CD4-positive, alpha-beta T cell treated with Interleukin-6 for 4 hours (primary cell): ENCODE measurements at regions not wholly inside any gene's neighbourhood (a gene's known extent, or its start where the extent isn't known, plus 50 kb on each side); places are given as distances from the start of the nearest gene placed in this dataset.

ENCODE experiments used
- DNase-seq: peaks from one replicate; pipeline ENCODE4 v3.0.0-alpha.2; 2020; ENCODE audit warnings: mixed read lengths

DNA sequence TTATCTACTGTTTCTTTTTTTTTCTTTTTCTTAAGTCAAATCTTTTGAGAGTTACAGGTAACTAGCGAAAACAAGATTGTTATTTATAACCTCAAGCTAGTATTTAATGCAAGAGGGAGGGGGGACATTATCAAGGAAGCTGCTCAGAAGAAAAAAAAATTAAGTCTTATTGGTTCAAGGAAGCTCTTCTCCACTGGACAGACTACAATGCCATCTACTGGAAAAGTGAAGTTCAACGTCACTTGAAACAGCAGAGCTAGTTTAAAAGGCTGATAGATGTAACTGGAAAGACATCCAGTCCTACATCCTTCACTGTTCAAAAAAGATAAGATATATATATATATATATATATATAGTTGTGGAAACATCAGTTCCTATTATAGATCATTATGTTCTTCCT, 418.0 kb upstream of the PSMD7 start:
- no peak for DNase-seq

DNA sequence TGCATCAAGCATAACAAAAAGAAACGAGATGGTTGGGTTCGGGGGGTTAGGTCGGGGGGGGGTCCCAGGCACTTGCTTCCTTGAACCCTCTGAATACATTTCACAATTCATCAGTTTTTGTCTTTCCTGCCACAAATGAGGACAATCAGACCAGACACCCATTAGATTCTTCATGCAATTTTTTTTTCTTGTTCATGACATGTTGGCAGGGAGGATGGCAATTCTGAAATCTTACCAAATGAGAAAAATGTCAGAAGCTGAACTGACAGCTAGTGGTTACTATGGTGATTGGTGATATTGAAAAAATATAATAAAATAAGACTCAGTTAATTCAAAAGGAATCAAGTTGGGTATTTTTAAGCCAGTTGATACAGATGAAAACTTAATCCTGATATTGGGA, 419.5 kb upstream of the PSMD7 start:
- DNase-seq, result no peak

DNA sequence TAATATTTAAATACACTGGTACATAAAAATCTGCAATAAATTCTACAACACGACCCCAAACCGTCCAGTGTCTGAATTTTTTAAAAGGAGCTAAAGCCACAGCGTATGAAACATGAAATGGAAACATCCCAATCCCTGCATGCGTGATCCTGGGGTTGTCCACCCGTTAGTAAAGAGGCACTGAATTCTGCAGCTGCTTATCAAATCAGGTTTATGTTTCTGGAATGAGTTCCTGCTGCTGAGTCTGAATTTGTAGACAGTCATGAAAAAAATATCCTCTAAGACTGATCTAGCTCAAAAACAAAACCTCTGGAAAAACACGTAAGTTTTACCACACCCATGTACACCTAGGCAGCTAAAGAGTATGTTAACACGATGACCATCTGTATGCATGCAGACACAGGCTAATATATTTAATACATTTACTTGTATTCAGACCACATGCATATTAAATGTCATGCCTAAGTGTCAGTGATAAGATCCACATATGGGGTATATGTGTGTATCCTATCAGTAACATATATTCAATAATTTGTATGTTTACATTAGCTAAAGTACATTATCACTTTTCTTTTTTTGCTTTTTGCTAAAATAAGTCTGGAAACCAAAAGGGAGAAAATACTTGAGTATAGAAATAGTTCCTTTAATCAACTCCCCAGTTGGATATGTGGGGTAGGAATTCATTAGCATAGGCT, 420.5 kb upstream of the PSMD7 start:
- no peak for DNase-seq

DNA sequence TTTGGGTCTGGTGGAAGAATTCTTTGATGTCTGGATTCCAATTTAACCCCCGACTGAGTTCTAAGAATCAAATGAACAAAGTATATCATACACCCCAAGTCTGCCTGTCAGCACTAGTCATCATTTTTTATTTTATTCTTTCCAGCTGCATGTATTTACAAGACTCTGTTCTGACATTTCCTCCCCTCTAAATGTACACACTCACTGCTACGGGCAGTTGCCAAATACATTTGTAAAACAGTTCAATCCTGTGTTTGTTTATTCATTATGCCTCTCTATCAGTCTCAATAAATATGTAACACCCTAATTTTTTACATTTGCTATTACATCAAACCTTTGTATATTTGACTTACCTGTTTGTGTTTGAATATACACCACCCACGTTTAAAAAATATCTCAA, 422.3 kb upstream of the PSMD7 start:
- no peak for DNase-seq

DNA sequence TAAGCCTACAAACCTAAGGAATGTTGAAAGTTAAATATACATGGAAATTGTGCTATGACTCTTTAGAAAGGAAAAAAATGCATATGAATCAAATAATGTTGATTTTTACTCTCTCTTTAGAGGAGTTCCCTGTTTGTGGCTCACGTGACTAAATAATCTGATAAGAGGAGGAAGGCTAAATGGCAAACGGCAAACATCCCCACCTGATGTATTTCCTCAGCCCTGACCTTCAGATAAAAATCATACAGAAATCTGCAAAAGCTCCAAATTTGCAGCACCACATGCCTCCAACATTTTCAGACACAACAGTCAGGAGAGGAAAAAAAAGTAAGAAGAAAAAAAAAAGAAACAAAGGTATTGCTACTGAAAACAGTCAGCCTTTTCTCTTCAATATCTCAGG, 423.0 kb upstream of the PSMD7 start:
- no peak for DNase-seq

DNA sequence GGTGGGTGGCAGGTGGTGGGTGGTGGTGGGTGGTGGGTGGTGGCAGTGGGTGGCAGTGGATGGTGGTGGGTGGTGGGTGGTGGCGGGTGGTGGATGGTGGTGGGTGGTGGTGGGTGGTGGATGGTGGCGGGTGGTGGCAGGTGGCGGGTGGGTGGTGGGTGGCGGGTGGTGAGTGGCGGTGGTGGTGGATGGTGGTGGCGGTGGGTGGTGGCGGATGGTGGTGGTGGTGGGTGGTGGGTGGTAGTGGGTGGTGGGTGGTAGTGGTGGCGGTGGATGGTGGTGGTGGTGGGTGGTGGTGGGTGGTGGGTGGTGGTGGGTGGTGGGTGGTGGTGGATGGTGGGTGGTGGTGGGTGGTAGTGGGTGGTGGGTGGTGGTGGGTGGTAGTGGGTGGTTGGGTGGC, 423.8 kb upstream of the PSMD7 start:
- no peak for DNase-seq

DNA sequence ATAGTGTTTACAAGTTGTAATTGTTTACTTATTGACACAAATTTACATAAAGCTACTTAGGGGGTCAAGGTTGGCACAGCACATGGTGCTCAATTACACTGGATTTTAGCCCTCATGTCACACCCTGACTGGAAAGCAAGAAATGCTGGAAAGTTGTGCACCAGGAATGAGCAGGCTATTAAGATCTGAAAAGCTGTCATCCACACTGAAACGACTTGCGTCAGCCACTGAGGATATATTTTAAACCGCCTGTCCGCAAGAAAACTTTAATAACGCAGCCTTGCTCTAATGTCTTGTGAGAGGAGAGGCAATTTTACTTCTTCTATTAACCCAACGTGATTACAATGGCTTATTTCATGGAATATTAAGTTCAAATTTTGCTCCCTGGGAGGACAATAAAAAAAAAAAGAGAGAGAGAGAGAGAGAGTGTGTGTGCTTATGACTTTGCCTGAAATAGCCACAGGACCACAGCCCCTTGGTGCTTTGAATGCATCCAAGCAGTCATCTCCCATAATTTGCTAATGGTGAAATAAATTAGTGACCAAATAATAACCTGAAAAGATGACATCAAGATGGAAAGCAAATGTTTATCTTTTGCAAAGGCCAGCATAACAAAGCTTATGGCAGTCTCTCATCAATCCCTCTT, 425.4 kb upstream of the PSMD7 start:
- DNase-seq, result no peak

DNA sequence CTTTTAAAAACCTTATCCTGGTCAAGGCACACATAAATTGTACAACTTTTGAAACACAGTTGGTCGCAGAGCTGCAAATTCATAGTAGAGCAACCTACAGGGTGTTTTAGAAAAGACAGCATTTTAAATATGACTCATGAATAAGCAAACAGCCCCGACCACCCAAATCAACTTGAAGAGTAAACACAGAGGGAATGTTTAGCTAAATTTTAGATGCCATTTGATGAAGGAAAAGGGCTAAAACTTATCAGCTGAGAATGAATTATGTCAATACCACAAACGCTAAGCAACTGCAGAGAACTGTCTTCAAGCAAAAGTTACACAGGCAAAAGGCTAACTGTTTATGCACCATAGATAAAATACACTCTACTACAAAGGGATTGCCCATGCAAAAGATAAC, 427.5 kb upstream of the PSMD7 start:
- no peak for DNase-seq

DNA sequence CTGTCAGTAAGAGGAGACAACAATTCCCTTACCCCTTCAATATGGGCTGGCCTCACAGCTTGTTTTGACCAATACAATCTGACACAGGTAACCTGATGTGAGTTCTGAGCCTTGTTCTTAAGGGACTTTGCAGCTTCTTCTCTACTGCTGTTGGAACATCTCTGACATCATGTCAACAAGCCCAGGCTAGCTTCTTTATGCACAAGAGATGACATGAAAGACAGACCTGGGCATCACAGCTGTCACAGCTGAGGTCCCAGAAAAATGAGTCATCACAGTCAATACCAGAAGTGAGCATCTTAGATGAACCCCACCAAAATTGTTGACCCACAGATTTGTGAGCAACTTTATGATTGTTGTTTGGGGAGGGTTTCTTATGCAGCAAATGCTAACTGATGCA, 431.7 kb upstream of the PSMD7 start:
- DNase-seq, result no peak

DNA sequence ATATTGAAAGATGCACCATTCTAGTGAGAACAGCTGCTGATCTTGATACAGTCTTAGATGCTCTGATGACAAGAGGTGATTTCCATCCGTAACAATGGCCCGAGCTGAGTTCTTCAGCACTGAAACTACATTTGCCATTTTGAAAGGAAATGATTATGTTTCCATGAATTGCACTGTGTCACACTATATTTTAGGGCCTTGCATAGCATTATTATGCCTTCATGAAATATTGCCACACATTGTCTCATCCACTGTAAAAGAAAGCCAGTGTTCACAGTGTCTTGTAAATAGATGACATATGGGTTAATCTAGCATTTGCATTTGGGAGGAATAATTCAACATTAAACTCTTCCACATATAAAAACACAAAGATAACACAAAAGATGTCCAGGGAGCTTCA, 438.3 kb upstream of the PSMD7 start:
- DNase-seq, result no peak

DNA sequence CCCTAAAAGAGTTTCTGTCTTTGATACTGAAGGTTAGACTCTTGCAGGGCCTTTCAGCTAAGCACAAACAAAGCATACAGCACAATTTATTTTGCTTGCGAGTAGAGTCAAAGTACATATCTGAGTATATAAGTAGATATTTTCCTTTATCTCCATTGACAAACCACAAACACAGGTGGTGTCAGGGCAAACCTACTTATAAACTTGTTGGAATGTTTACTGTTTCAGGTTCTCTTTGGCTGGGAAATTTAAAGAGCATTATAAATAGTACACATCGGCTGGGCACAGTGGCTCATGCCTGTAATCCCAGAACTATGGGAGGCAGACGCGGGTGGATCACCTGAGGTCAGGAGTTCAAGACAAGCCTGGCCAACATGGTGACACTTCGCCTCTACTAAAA, 442.6 kb upstream of the PSMD7 start:
- DNase-seq, result no peak

DNA sequence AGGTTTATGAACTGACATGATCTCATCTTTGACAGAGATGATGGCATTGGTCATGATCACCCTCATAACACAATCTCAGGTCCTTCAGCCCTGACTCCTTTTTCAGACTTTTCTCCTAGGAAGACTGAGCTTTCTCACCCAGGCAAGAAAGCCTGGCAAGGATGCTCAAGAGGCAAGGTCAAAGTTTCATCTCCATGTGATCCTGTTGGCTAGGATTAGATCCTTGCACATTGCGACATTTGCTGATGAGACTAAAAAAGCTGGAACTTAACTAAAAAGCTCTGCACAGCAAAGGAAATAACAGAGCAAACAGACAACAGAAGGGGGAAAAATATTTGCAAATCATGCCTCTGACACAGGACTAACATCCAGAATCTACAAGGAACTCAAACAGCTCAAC, 444.1 kb upstream of the PSMD7 start:
- no peak for DNase-seq

DNA sequence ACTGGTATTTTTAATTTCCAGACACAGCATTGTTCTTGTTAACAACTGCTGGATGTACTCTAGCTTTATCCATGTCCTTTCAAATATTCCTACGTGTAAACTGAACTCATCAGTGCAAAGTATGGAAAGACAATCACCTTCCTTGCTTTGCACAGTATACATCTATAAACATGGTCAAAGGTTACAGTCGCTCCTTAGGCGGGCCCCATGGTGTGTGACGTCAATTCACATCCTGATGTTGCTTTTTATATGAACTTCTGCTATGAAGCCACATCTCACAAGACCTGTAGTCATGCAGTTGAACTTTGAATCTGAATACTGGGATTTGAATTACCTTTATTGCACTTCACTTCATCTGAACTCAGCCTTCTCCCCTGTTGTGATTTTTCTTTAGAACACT, 447.6 kb upstream of the PSMD7 start:
- no peak for DNase-seq

DNA sequence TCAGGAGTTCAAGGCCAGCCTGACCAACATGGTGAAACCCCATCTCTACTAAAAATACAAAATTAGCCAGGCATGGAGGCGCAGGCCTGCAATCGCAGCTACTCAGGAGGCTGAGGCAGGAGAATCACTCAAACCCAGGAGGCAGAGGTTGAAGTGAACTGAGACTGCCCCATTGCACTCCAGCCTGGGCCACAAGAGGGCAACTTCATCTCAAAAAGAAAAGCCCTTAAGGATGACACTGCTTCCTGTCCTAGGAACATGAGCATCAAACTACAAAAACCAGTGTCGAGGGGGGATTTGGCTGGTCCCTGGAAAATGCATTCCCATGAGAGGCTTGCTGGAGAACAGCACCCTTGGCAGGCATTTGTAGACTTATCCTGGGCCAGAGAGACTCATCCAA, 449.5 kb upstream of the PSMD7 start:
- DNase-seq, result no peak

DNA sequence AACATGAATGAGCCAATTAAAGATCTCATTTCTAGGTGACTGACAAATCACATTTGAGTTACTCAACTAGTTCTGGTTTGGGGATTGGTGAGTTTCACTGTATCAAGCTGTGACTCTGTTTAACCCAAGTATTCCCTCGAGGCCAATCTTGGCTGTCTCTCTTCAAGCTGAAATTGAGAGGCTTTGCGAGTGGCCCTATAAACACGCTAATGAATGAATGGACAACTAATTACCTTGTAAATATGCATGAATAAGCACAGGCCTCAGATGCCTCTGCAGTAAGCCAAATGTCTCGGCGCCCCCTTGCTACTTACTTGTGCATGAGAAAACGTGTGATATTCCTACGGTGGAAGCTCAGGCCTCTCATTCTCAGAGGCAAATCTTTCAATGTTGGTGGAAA, 450.3 kb upstream of the PSMD7 start:
- no peak for DNase-seq

DNA sequence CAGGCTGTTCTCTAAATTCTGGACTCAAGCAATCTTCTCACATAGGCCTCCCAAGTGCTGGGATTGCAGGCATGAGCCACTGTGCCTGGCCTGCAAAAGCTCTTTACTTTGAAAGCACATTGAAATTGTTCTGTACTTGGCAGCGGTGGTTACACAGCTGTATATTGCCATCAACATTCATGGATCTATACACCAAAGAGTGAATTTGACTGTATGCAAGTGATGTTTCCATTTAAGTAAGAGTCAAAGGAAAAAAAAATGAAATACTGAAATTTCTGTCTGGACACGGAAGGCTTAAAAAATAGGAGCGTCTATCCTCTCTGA, 450.6 kb upstream of the PSMD7 start:
- DNase-seq, result no peak

DNA sequence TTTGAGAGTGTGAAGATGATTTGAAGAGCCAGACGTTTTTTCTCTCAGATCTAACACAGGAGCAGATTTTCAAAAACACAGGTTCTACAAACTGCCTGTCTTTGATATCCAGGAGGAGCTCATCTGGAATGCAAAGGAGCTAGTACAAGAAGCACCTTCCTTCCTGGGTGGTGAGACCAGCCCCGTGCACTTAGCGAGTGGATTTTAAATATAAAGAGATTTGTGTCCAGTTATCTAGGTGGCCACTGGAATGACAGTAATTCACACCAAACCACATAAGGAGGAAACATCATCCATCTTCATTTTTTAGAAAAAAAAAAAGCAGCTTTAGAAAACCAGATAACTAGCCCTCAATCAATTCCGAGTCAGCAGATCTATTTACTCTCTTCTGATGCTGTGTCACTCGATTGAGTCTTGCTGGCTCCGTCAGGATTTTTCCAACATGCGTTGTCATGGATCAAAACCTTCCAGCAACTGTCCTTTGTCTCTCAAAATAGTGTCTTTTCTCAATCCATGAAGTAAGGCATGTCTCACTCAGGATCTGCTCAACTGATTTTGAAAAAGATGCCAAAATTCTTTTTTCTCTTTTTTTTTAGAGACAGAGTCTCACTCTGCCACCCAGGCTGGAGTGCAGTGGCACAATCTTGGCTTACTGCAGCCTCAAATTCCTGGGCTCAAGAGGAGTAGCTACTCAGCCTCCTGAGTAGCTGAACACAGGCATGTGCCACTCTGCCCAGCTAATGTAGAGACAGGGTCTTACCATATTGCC, 451.2 kb upstream of the PSMD7 start:
- no peak for DNase-seq

DNA sequence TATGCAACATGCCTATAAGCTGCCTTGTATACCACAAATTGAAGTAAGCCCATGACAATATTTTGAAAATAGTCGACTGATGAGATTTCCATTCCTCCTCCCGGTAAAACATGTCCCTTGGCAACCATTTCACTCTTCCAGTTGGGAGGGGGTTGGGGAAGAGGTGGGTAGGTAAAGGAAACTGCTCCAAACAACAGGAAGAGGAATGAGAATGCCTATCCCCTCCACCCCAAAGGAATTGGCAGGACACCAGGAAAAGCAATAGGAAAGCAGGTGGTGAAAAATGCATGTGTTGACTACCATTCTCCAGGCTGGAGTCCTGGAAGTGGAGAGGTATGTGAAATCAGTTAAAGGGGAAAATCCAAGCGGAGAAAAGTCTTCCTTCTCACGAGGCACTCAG, 455.9 kb upstream of the PSMD7 start:
- DNase-seq, result no peak

DNA sequence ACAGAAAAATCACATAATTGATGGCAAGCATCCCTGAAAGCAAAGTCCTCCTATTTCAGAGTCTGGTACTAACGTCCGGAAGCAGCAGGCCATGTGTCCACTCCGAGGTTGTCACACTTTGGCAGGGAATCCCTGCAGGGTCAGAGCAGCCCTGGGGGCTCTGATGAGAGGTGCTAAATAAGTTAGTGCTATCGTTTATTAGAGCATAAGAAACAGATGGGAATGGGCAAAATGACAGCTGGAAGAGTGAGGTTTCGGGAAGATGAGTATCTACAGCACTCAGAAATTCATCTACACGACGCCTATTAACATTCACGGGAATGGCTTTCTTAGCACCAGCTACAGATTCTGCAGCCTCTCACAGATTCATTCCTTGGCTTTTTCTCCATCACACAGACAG, 465.4 kb upstream of the PSMD7 start:
- DNase-seq, result no peak

DNA sequence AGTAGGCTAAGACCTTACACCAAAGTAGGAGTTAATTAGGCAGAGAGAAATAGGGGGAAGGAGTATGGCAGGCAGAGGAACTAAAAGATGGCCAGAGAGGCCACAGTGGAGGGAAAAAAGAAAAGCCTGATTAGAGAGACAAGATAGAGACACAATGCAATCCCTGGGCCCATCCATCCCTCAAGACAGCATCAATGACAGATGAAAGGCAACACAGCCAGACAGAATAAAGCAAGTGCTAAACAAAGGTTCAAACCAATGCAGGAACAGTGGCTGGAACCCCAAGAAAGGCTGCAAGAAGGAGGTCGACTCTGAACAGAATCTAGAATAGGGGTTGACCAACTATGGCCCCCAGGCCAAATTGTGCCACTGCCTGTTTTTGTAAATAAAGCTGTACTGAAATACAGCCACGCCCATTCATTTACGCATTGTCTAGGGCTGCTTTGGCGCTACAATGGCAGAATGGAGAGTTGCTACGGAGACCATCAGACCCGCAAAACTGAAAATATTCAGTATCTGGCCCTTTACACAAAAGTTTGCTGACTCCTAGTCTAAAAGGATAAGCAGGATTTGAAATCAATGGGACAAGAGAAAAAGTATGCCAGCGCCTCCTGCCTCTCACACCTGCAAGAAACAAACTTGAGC, 473.3 kb upstream of the PSMD7 start:
- DNase-seq, result no peak

DNA sequence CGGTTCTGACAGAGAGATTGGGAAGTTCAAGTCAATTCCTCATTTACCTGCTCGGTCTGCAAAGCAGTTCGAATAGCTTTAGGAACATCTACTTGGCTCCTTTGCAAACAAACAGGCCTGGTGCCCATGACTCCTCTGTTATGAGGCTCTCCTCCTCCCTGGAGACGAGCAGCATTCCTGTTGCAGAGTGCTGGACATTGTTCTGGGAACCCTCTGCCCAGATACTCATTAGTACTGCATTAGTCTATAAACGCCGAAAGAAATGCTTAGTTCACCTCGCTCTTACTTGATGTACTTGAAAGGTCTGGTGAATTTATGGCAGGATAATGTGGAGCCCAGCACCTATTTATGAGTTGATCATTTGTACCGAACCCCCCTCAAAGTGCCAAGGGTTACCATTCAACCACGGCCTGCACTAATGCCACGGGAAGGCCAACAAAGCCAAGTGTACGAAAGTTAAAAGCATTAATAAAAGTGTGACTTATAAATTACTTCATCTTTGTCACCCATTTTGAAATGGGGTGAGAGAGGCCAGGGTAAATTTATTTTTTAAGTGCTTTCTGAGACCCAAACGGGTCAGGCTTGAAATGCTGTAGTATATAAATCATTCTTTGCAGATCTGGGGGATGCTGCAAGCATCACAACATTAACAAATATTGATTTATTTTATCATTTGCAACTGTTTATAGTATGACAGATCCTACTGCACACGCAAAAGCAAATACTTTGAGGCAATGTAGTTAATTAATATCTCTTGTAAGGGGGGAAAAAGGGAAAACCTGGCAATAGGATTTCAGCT, 478.9 kb upstream of the PSMD7 start:
- no peak for DNase-seq

DNA sequence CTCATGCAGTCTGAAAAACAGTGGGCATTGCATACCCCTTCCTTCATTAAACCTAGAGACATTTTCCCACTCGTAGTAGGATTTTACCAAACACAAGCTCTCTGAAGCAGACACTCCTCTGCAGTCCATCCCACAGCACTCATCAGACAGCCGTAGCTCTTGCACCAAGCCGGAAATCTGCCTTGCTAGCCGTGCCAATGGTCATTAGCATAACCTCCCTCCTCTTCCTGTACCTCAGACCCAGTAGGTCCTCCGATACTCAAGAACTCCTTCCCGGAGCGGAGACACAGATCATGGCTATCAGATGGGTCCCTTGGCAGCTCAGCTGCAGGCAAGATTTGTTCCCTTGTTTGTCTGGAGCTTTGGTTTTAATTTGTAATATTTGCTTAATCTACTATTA, 483.1 kb upstream of the PSMD7 start:
- DNase-seq, result no peak

DNA sequence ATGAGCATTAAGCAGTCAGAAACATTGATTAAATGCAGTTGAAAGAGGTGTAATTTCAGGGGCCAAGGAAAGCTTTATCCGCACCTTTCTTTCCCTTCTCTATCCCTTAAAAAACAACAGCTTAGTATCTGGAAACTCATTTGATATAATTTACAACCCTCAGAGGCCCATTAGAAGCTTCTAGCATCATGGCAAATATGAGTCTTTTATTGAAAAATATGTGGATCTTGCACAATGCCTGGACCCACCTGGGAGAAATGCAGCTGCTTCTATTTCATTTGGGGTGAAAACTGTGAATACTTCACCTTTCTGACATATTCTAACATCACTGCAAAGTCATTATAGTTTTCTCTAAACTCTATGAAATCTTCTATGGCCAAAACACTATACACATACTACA, 492.2 kb upstream of the PSMD7 start:
- no peak for DNase-seq
